Omental fat pad (tissue), 3 donors: ENCODE measurements at regions not wholly inside any gene's neighbourhood (a gene's known extent, or its start where the extent isn't known, plus 50 kb on each side); places are given as distances from the start of the nearest gene placed in this dataset.
"Not testable (repeated sequence)": the region's sequence is repeated elsewhere in the genome, so short reads cannot be mapped to it uniquely, and the experiment has no call there.

Source experiments
- ATAC-seq: fragments of 150-250 bp; one replicate; pipeline ENCODE4 v1.9.1; 2016; ENCODE audit warnings: mild to moderate bottlenecking, moderate library complexity; ENCODE audit not compliant: low FRiP score
- DNase-seq: peaks from one replicate; pipeline ENCODE4 v3.0.0-alpha.2; 2019; ENCODE audit warnings: low spot score
- CTCF ChIP-seq, 3 donors: fragments of 450-650 bp; IDR thresholded peaks; one replicate each; pipeline ENCODE4 v1.5.1; 2016 to 2017; ENCODE audit warnings: antibody characterized with exemption in 3 of 3, mild to moderate bottlenecking in 3 of 3, moderate library complexity in 2 of 3

- no peak for ATAC-seq
- no peak for DNase-seq
- TF ChIP-seq CTCF (IDR thresholded peaks at IDR 0.05): no peak
Observed at GRCh38 chr16:58889516-58889915, 155.4 kb upstream of the GOT2 start.

- no peak for ATAC-seq
- no peak for DNase-seq
- TF ChIP-seq CTCF (IDR thresholded peaks at IDR 0.05): no peak
Observed at GRCh38 chr16:58885528-58886170, 151.5 kb upstream of the GOT2 start.

- no peak for ATAC-seq
- no peak for TF ChIP-seq CTCF (IDR thresholded peaks at IDR 0.05)
Observed at GRCh38 chr16:58884141-58884540, 150.0 kb upstream of the GOT2 start.

GRCh38 chr16:58883131-58883530 lies 149.0 kb upstream of the GOT2 start:
- ATAC-seq: no peak
- TF ChIP-seq CTCF (IDR thresholded peaks at IDR 0.05): no peak
- no peak for DNase-seq

More at GRCh38 chr16:58884141-58884540, 150.0 kb upstream of the GOT2 start:
- DNase-seq: no peak

- DNase-seq (no peak), ATAC-seq (no peak)
- TF ChIP-seq CTCF (IDR thresholded peaks at IDR 0.05): no peak
Observed at GRCh38 chr16:58882292-58882691, 148.2 kb upstream of the GOT2 start.

- not testable (repeated sequence) for ATAC-seq, DNase-seq
Observed at GRCh38 chr16:58878641-58879040, 144.5 kb upstream of the GOT2 start.

- no peak for ATAC-seq
- no peak for TF ChIP-seq CTCF (IDR thresholded peaks at IDR 0.05)
- no peak for DNase-seq
Observed at GRCh38 chr16:58866935-58867334, 132.8 kb upstream of the GOT2 start.
